WTC11 (cell line): ENCODE measurements at regions not wholly inside any gene's neighbourhood (a gene's known extent, or its start where the extent isn't known, plus 50 kb on each side); places are given as distances from the start of the nearest gene placed in this dataset.

Experiments used
- ATAC-seq: fragments of 200-7000 bp; cut with Tn5 transposase; 2 replicates; pipeline ENCODE4 v1.10.0; 2021; ENCODE audit warnings: mild to moderate bottlenecking, moderate library complexity
- CTCF ChIA-PET: fragments of 300-600 bp; sonication (Branson Sonifier 250); formaldehyde crosslinking; loops from one replicate; lab custom pipeline; 2021; ENCODE audit warnings: antibody characterized with exemption; lab: Charles Lee
- POLR2A ChIA-PET: fragments of 350-600 bp; sonication (Branson Sonifier 250); formaldehyde crosslinking; loops from one replicate; lab custom pipeline; 2021; ENCODE audit warnings: antibody characterized with exemption; lab: Charles Lee
- DNase-seq: peaks from one replicate; pipeline ENCODE4 v3.0.0; 2021; ENCODE audit warnings: low spot score
- H3K27ac Mint-ChIP-seq: 2 replicates; pipeline ENCODE4 v1.8.0; 2021; ENCODE audit warnings: mixed read lengths
- H3K27me3 Mint-ChIP-seq: 2 replicates; pipeline ENCODE4 v1.8.0; 2021; ENCODE audit warnings: low read depth, mild to moderate bottlenecking, moderate library complexity, mixed read lengths
- H3K36me3 Mint-ChIP-seq: 2 replicates; pipeline ENCODE4 v1.8.0; 2021; ENCODE audit warnings: mixed read lengths
- H3K4me1 Mint-ChIP-seq: 2 replicates; pipeline ENCODE4 v1.8.0; 2022; ENCODE audit warnings: mixed read lengths
- H3K4me3 Mint-ChIP-seq: 2 replicates; pipeline ENCODE4 v1.8.0; 2021; ENCODE audit warnings: mild to moderate bottlenecking, moderate library complexity, mixed read lengths
- H3K9me3 Mint-ChIP-seq: 2 replicates; pipeline ENCODE4 v1.8.0; 2021; ENCODE audit warnings: mixed read lengths
- ATF1 ChIP-seq: sonication (generic); formaldehyde crosslinking; IDR thresholded peaks from 2 replicates; pipeline ENCODE4 v1.8.1; 2023; ENCODE audit warnings: mild to moderate bottlenecking, moderate library complexity, missing genetic modification reagents
- ETV6 ChIP-seq: sonication (generic); formaldehyde crosslinking; IDR thresholded peaks from 2 replicates; pipeline ENCODE4 v1.8.1; 2022; ENCODE audit warnings: mild to moderate bottlenecking, missing genetic modification reagents
- FOXP1 ChIP-seq: sonication (generic); formaldehyde crosslinking; IDR thresholded peaks from 2 replicates; pipeline ENCODE4 v1.8.0; 2022; ENCODE audit warnings: missing genetic modification reagents, mild to moderate bottlenecking, moderate library complexity, borderline replicate concordance
- GABPB1 ChIP-seq: sonication (generic); formaldehyde crosslinking; IDR thresholded peaks from 2 replicates; pipeline ENCODE4 v1.8.1; 2023; ENCODE audit warnings: mild to moderate bottlenecking, missing genetic modification reagents
- NR3C1 ChIP-seq: sonication (generic); formaldehyde crosslinking; conservative IDR thresholded peaks from 2 replicates; pipeline ENCODE4 v1.8.1; 2023; ENCODE audit warnings: low read depth, mild to moderate bottlenecking, missing genetic modification reagents
- SP1 ChIP-seq: sonication (generic); formaldehyde crosslinking; conservative IDR thresholded peaks from 2 replicates; pipeline ENCODE4 v1.8.1; 2022; ENCODE audit warnings: missing genetic modification reagents
- TEAD4 ChIP-seq: sonication (generic); formaldehyde crosslinking; IDR thresholded peaks from 2 replicates; pipeline ENCODE4 v1.8.0; 2022; ENCODE audit warnings: mild to moderate bottlenecking, missing genetic modification reagents
- TP53 ChIP-seq: sonication (generic); formaldehyde crosslinking; IDR thresholded peaks from 2 replicates; pipeline ENCODE4 v1.8.1; 2023; ENCODE audit warnings: mild to moderate bottlenecking, missing genetic modification reagents
- ZBTB21 ChIP-seq: sonication (generic); formaldehyde crosslinking; IDR thresholded peaks from 2 replicates; pipeline ENCODE4 v1.8.1; 2023; ENCODE audit warnings: mild to moderate bottlenecking, missing genetic modification reagents, borderline replicate concordance
- ZNF121 ChIP-seq: sonication (generic); formaldehyde crosslinking; IDR thresholded peaks from 2 replicates; pipeline ENCODE4 v1.8.0; 2023; ENCODE audit warnings: missing genetic modification reagents
- ZNF232 ChIP-seq: sonication (generic); formaldehyde crosslinking; IDR thresholded peaks from 2 replicates; pipeline ENCODE4 v1.8.0; 2022; ENCODE audit warnings: mild to moderate bottlenecking, missing genetic modification reagents
- ZNF263 ChIP-seq: sonication (generic); formaldehyde crosslinking; IDR thresholded peaks from 2 replicates; pipeline ENCODE4 v1.8.1; 2022; ENCODE audit warnings: low read depth, mild to moderate bottlenecking, moderate library complexity, missing genetic modification reagents
- ZNF416 ChIP-seq: fragments of 250-450 bp; sonication (Bioruptor Pico); IDR thresholded peaks from 2 replicates; pipeline ENCODE4 v1.9.0; 2021; ENCODE audit warnings: mild to moderate bottlenecking, inconsistent platforms
- ZNF671 ChIP-seq: fragments of 250-450 bp; sonication (Bioruptor Pico); IDR thresholded peaks from 2 replicates; pipeline ENCODE4 v1.8.0; 2021; ENCODE audit warnings: mild to moderate bottlenecking
- TF ChIP-seq, protein P1 (sequence below): fragments of 250-450 bp; sonication (Bioruptor Pico); IDR thresholded peaks from 2 replicates; pipeline ENCODE4 v2.1.2; 2022; ENCODE audit warnings: mild to moderate bottlenecking, moderate library complexity
- TF ChIP-seq, protein P2 (sequence below): fragments of 250-450 bp; sonication (Bioruptor Pico); conservative IDR thresholded peaks from 2 replicates; pipeline ENCODE4 v1.9.0; 2021; ENCODE audit warnings: mild to moderate bottlenecking
- TF ChIP-seq, protein P3 (sequence below): sonication (generic); formaldehyde crosslinking; IDR thresholded peaks from 2 replicates; pipeline ENCODE4 v1.8.1; 2023; ENCODE audit warnings: mild to moderate bottlenecking, moderate library complexity, missing genetic modification reagents
- TF ChIP-seq, protein P4 (sequence below): sonication (generic); formaldehyde crosslinking; IDR thresholded peaks from 2 replicates; pipeline ENCODE4 v1.8.1; 2023; ENCODE audit warnings: mild to moderate bottlenecking, missing genetic modification reagents
- TF ChIP-seq, protein P5 (sequence below): fragments of 250-450 bp; sonication (Bioruptor Pico); IDR thresholded peaks from 2 replicates; pipeline ENCODE4 v1.9.0; 2021; ENCODE audit warnings: mild to moderate bottlenecking
- TF ChIP-seq, protein P6 (sequence below): sonication (generic); formaldehyde crosslinking; IDR thresholded peaks from 2 replicates; pipeline ENCODE4 v1.8.1; 2022; ENCODE audit warnings: mild to moderate bottlenecking, moderate library complexity, missing genetic modification reagents
- TF ChIP-seq, protein P7 (sequence below): sonication (generic); formaldehyde crosslinking; conservative IDR thresholded peaks from 2 replicates; pipeline ENCODE4 v1.8.1; 2023; ENCODE audit warnings: mild to moderate bottlenecking, low read depth, missing genetic modification reagents, moderate library complexity
- TF ChIP-seq, protein P8 (sequence below): sonication (generic); formaldehyde crosslinking; IDR thresholded peaks from 2 replicates; pipeline ENCODE4 v1.8.0; 2022; ENCODE audit warnings: mild to moderate bottlenecking, missing genetic modification reagents
- TF ChIP-seq, protein P9 (sequence below): sonication (generic); formaldehyde crosslinking; IDR thresholded peaks from 2 replicates; pipeline ENCODE4 v1.8.0; 2023; ENCODE audit warnings: missing genetic modification reagents

DNA sequence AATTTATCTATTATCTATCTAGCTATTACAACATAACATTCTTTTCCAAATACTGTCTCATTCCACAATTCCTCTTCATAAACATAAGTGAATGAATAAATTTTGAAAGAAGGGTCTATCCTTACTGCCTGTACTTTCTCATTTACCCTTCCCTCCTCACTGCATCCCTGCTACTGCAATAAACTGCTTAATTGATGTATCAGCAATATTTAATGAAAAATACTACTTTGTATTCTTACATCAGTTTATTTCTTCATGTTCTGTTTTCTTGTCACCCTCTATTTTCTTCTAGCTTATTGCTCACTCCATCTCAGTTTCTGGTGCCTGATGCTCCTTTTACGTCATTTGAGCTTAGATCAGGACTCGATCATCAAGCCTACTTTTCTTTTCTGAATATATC lies 695.7 kb upstream of the ATXN7L3B start:
- DNase-seq = no peak
- H3K27ac Mint-ChIP-seq = no peak overlapping the region
- ChIA-PET CTCF (no interaction called here), POLR2A (no interaction called here)
- H3K4me3 Mint-ChIP-seq = no peak overlapping the region
- TF ChIP-seq ZNF121 (CRISPR knock-in tag) = no peak
- no peak for TF ChIP-seq SP1 (CRISPR knock-in tag)
- TF ChIP-seq, protein P1, sequence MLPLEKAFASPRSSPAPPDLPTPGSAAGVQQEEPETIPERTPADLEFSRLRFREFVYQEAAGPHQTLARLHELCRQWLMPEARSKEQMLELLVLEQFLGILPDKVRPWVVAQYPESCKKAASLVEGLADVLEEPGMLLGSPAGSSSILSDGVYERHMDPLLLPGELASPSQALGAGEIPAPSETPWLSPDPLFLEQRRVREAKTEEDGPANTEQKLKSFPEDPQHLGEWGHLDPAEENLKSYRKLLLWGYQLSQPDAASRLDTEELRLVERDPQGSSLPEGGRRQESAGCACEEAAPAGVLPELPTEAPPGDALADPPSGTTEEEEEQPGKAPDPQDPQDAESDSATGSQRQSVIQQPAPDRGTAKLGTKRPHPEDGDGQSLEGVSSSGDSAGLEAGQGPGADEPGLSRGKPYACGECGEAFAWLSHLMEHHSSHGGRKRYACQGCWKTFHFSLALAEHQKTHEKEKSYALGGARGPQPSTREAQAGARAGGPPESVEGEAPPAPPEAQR (CRISPR knock-in tag) = no peak
- no peak for TF ChIP-seq ZBTB21
- TF ChIP-seq, protein P2, sequence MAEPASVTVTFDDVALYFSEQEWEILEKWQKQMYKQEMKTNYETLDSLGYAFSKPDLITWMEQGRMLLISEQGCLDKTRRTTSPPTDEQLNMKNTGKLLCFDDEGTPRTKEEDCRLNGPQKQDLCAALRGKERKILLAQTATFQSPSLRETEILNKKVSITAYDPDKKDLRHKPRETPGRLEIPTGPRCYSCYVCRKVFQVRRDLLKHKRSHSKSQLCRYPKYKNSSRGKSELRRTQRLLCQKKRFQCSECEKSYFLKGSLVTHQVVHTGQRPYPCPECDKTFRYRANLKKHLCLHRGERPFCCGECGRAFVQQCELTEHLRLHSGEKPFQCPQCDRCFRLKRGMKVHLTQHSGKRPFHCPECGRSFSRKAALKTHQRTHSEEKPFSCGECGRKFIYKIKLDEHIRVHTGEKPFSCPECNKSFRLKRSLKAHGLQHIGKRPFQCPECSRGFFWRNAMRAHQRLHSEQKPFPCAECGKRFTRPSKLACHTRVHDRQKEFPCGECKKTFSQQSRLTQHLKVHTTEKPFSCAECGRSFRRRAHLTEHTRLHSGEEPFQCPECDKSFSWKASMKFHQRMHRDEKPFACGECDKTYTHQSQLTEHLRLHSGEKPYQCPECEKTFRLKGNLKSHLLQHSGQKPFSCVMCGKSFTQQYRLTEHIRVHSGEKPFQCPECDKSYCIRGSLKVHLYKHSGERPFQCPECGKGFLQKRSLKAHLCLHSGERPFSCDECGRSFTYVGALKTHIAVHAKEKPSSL (CRISPR knock-in tag) = no peak
- no peak for TF ChIP-seq TEAD4 (CRISPR knock-in tag)
- no peak for TF ChIP-seq ZNF671 (CRISPR knock-in tag)
- TF ChIP-seq, protein P3, sequence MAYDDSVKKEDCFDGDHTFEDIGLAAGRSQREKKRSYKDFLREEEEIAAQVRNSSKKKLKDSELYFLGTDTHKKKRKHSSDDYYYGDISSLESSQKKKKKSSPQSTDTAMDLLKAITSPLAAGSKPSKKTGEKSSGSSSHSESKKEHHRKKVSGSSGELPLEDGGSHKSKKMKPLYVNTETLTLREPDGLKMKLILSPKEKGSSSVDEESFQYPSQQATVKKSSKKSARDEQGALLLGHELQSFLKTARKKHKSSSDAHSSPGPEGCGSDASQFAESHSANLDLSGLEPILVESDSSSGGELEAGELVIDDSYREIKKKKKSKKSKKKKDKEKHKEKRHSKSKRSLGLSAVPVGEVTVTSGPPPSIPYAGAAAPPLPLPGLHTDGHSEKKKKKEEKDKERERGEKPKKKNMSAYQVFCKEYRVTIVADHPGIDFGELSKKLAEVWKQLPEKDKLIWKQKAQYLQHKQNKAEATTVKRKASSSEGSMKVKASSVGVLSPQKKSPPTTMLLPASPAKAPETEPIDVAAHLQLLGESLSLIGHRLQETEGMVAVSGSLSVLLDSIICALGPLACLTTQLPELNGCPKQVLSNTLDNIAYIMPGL (CRISPR knock-in tag) = no peak
- no peak for TF ChIP-seq ATF1
- TF ChIP-seq ZNF416 (CRISPR knock-in tag) = no peak
- TF ChIP-seq, protein P4, sequence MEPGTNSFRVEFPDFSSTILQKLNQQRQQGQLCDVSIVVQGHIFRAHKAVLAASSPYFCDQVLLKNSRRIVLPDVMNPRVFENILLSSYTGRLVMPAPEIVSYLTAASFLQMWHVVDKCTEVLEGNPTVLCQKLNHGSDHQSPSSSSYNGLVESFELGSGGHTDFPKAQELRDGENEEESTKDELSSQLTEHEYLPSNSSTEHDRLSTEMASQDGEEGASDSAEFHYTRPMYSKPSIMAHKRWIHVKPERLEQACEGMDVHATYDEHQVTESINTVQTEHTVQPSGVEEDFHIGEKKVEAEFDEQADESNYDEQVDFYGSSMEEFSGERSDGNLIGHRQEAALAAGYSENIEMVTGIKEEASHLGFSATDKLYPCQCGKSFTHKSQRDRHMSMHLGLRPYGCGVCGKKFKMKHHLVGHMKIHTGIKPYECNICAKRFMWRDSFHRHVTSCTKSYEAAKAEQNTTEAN (CRISPR knock-in tag) = no peak
- no peak for TF ChIP-seq TP53 (CRISPR knock-in tag)
- TF ChIP-seq, protein P5, sequence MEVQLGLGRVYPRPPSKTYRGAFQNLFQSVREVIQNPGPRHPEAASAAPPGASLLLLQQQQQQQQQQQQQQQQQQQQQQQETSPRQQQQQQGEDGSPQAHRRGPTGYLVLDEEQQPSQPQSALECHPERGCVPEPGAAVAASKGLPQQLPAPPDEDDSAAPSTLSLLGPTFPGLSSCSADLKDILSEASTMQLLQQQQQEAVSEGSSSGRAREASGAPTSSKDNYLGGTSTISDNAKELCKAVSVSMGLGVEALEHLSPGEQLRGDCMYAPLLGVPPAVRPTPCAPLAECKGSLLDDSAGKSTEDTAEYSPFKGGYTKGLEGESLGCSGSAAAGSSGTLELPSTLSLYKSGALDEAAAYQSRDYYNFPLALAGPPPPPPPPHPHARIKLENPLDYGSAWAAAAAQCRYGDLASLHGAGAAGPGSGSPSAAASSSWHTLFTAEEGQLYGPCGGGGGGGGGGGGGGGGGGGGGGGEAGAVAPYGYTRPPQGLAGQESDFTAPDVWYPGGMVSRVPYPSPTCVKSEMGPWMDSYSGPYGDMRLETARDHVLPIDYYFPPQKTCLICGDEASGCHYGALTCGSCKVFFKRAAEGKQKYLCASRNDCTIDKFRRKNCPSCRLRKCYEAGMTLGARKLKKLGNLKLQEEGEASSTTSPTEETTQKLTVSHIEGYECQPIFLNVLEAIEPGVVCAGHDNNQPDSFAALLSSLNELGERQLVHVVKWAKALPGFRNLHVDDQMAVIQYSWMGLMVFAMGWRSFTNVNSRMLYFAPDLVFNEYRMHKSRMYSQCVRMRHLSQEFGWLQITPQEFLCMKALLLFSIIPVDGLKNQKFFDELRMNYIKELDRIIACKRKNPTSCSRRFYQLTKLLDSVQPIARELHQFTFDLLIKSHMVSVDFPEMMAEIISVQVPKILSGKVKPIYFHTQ (CRISPR knock-in tag) = no peak
- no peak for TF ChIP-seq ZNF263
- H3K9me3 Mint-ChIP-seq = no peaks in the 10 kb centered on the region
- no peaks in the 10 kb centered on the region for H3K4me1 Mint-ChIP-seq
- H3K27me3 Mint-ChIP-seq = no peaks in the 10 kb centered on the region
- H3K36me3 Mint-ChIP-seq = no peaks in the 10 kb centered on the region
- no peak for ATAC-seq

DNA sequence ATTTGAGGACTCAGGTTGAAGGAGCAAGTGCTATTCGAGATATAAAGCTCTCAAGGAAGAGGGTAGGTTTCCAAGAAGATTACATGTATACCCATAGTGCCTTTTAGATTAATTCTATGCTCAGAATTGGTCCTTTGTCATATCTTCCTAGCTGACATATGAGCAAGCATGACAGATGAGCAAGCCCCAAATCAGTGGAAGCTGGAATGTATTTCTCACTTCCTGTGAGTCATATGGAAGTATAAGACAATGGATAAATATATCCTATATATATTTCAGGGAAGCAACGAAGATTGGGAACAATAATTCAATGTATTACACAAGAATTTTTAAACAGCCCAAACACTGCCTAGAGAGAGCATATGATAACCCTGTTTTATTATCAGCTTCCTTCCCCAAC lies 674.1 kb upstream of the ATXN7L3B start:
- Mint-ChIP-seq H3K4me3 (no peak overlapping the region), H3K9me3 (no peaks in the 10 kb centered on the region), H3K4me1 (no peaks in the 10 kb centered on the region), H3K36me3 (no peaks in the 10 kb centered on the region), H3K27me3 (no peaks in the 10 kb centered on the region), H3K27ac (no peak overlapping the region)
- ChIA-PET CTCF (no interaction called here), POLR2A (no interaction called here)
- ATAC-seq = no peak
- no peak for DNase-seq
- no peak for TF ChIP-seq GABPB1 (CRISPR knock-in tag)
- TF ChIP-seq, protein P6, sequence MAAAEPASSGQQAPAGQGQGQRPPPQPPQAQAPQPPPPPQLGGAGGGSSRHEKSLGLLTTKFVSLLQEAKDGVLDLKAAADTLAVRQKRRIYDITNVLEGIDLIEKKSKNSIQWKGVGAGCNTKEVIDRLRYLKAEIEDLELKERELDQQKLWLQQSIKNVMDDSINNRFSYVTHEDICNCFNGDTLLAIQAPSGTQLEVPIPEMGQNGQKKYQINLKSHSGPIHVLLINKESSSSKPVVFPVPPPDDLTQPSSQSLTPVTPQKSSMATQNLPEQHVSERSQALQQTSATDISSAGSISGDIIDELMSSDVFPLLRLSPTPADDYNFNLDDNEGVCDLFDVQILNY (CRISPR knock-in tag) = no peak
- TF ChIP-seq ZNF232 (CRISPR knock-in tag) = no peak
- TF ChIP-seq ETV6 (CRISPR knock-in tag) = no peak
- TF ChIP-seq FOXP1 (CRISPR knock-in tag) = no peak
- no peak for TF ChIP-seq ZNF671 (CRISPR knock-in tag)
- no peak for TF ChIP-seq NR3C1 (CRISPR knock-in tag)
- TF ChIP-seq, protein P7, sequence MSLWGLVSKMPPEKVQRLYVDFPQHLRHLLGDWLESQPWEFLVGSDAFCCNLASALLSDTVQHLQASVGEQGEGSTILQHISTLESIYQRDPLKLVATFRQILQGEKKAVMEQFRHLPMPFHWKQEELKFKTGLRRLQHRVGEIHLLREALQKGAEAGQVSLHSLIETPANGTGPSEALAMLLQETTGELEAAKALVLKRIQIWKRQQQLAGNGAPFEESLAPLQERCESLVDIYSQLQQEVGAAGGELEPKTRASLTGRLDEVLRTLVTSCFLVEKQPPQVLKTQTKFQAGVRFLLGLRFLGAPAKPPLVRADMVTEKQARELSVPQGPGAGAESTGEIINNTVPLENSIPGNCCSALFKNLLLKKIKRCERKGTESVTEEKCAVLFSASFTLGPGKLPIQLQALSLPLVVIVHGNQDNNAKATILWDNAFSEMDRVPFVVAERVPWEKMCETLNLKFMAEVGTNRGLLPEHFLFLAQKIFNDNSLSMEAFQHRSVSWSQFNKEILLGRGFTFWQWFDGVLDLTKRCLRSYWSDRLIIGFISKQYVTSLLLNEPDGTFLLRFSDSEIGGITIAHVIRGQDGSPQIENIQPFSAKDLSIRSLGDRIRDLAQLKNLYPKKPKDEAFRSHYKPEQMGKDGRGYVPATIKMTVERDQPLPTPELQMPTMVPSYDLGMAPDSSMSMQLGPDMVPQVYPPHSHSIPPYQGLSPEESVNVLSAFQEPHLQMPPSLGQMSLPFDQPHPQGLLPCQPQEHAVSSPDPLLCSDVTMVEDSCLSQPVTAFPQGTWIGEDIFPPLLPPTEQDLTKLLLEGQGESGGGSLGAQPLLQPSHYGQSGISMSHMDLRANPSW = no peak
- TF ChIP-seq, protein P8, sequence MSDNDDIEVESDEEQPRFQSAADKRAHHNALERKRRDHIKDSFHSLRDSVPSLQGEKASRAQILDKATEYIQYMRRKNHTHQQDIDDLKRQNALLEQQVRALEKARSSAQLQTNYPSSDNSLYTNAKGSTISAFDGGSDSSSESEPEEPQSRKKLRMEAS (CRISPR knock-in tag) = no peak
- TF ChIP-seq, protein P9, sequence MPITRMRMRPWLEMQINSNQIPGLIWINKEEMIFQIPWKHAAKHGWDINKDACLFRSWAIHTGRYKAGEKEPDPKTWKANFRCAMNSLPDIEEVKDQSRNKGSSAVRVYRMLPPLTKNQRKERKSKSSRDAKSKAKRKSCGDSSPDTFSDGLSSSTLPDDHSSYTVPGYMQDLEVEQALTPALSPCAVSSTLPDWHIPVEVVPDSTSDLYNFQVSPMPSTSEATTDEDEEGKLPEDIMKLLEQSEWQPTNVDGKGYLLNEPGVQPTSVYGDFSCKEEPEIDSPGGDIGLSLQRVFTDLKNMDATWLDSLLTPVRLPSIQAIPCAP = no peak
